ENCODE measurements at regions not wholly inside any gene's neighbourhood (a gene's known extent, or its start where the extent isn't known, plus 50 kb on each side); places are given as distances from the start of the nearest gene placed in this dataset.
A peak's percentile ranks its signal among the peaks of the same experiment; 100 is the strongest.

GRCh38 chr2:21966139-21966538 is 842.4 kb downstream of the TDRD15 start:
- in situ Hi-C loops (cut with HindIII; ENCODE audit: extremely low pct_ligation_motif_present, low pct_unique_long_range_greater_than_20kb): no loop called here
- H3K27ac ChIP-seq (ENCODE audit: extremely low read length, insufficient read depth, low read length): no peak overlapping the region
- no peak overlapping the region for H3K9ac ChIP-seq (ENCODE audit: insufficient read depth, low read depth, low read length)
- no peaks in the 10 kb centered on the region for H3K79me2 ChIP-seq (ENCODE audit: insufficient read depth, low read length)
- ATAC-seq (no peak), FAIRE-seq (no peak), DNase-seq (ENCODE audit: low spot score) (no peak)
- CTCF ChIA-PET (ENCODE audit: low intra/inter-chr PET ratio, low total read pairs): no interaction called here
- H3K27me3 ChIP-seq (ENCODE audit: control insufficient read depth in 1 of 2, insufficient read depth in 2 of 2, low read length in 2 of 2): no peaks in the 10 kb centered on the region
- peaks cover 11% of the 10 kb centered on the region for H3K9me3 ChIP-seq (ENCODE audit: low read length)
- no peak for TF ChIP-seq ZNF33A (CRISPR knock-in tag; IDR thresholded peaks at IDR 0.05; ENCODE audit: borderline replicate concordance)
- peak; percentile 97 for TF ChIP-seq ATF7 (IDR thresholded peaks at IDR 0.05)
- no peak for TF ChIP-seq ATF7 (CRISPR knock-in tag; IDR thresholded peaks at IDR 0.05)
- no peak for TF ChIP-seq MED8 (CRISPR knock-in tag; IDR thresholded peaks at IDR 0.05; ENCODE audit: insufficient replicate concordance)
- no peak for TF ChIP-seq NR0B2 (CRISPR knock-in tag; IDR thresholded peaks at IDR 0.05)
- TF ChIP-seq CREB1 (IDR thresholded peaks at IDR 0.05): 0 out of 2 replicates have a peak, but pooled peaks have one; percentile 25
- TF ChIP-seq CREB1 (CRISPR knock-in tag; IDR thresholded peaks at IDR 0.05): no peak
- no peak overlapping the region for H2AFZ ChIP-seq (ENCODE audit: low read length)
- intact Hi-C loops (cut with micrococcal nuclease; ENCODE audit: unreplicated experiment): no loop called here
- POLR2A ChIA-PET: no interaction called here
- 9% methylated on average over 5 of the region's 5 CpGs for WGBS (ENCODE audit: low lambda C conversion rate)
- no TSS peak for BruUV-seq (replicated peaks)
- no peaks in the 10 kb centered on the region for H3K4me1 ChIP-seq (ENCODE audit: insufficient read depth, low read length)
- H4K20me1 ChIP-seq (ENCODE audit: insufficient read depth, low read length): no peaks in the 10 kb centered on the region
- no peak overlapping the region for H3K4me2 ChIP-seq (ENCODE audit: low read depth, low read length)
- H3K4me3 ChIP-seq (replicated peaks in 1 of 3; ENCODE audit: insufficient read depth in 1 of 3, low read depth in 2 of 3, low read length in 3 of 3): no peak overlapping the region
- H3K36me3 ChIP-seq (replicated peaks in 1 of 2; ENCODE audit: control insufficient read depth in 1 of 2, insufficient read depth in 2 of 2, low read length in 2 of 2): no peaks in the 10 kb centered on the region

- Histone ChIP-seq H3K27me3 (ENCODE audit: control insufficient read depth in 1 of 2, insufficient read depth in 2 of 2, low read length in 2 of 2) (no peaks in the 10 kb centered on the region), H3K79me2 (ENCODE audit: insufficient read depth, low read length) (no peaks in the 10 kb centered on the region), H2AFZ (ENCODE audit: low read length) (no peak overlapping the region), H3K27ac (ENCODE audit: extremely low read length, insufficient read depth, low read length) (no peak overlapping the region), H3K9ac (ENCODE audit: insufficient read depth, low read depth, low read length) (no peak overlapping the region), H3K9me3 (ENCODE audit: low read length) (no peaks in the 10 kb centered on the region), H3K4me3 (replicated peaks in 1 of 3; ENCODE audit: insufficient read depth in 1 of 3, low read depth in 2 of 3, low read length in 3 of 3) (no peak overlapping the region), H4K20me1 (ENCODE audit: insufficient read depth, low read length) (no peaks in the 10 kb centered on the region), H3K36me3 (replicated peaks in 1 of 2; ENCODE audit: control insufficient read depth in 1 of 2, insufficient read depth in 2 of 2, low read length in 2 of 2) (no peaks in the 10 kb centered on the region), H3K4me2 (ENCODE audit: low read depth, low read length) (no peak overlapping the region), H3K4me1 (ENCODE audit: insufficient read depth, low read length) (no peaks in the 10 kb centered on the region)
- ChIA-PET POLR2A (no interaction called here), CTCF (ENCODE audit: low intra/inter-chr PET ratio, low total read pairs) (no interaction called here)
- TF ChIP-seq TMF1 (CRISPR knock-in tag; IDR thresholded peaks at IDR 0.05; ENCODE audit: low read depth): no peak
- TF ChIP-seq HDAC1 (CRISPR knock-in tag; IDR thresholded peaks at IDR 0.05): no peak
- no peak for TF ChIP-seq ZBTB14 (CRISPR knock-in tag; IDR thresholded peaks at IDR 0.05)
- no peak for TF ChIP-seq TOPORS (CRISPR knock-in tag; IDR thresholded peaks at IDR 0.05)
- no TSS peak for BruUV-seq (replicated peaks)
- FAIRE-seq (no peak), DNase-seq (ENCODE audit: low spot score) (no peak), ATAC-seq (no peak)
- in situ Hi-C loops (cut with HindIII; ENCODE audit: extremely low pct_ligation_motif_present, low pct_unique_long_range_greater_than_20kb) (no loop called here), intact Hi-C loops (cut with micrococcal nuclease; ENCODE audit: unreplicated experiment) (no loop called here)
- WGBS (ENCODE audit: low lambda C conversion rate): 3% methylated on average over 2 of the region's 2 CpGs
These were observed 847.2 kb downstream of the TDRD15 start for GRCh38 chr2:21970971-21971370.

All from HepG2 (cell line).